Spinal cord (tissue), 9 donors: ENCODE measurements at regions not wholly inside any gene's neighbourhood (a gene's known extent, or its start where the extent isn't known, plus 50 kb on each side); places are given as distances from the start of the nearest gene placed in this dataset.
A peak's percentile ranks its signal among the peaks of the same experiment; 100 is the strongest.

ENCODE experiments used
- DNase-seq, 6 donors: peaks; one replicate each; pipeline versions ENCODE4 v3.0.0 to v3.0.0-alpha.2; 2013 to 2015; ENCODE audit warnings: low spot score in 6 of 6, low read depth in 4 of 6
- H3K27ac ChIP-seq: one replicate; pipeline ENCODE4 v1.5.1; 2013; ENCODE audit warnings: low read depth, low read length, control low read depth
- H3K27me3 ChIP-seq: one replicate; pipeline ENCODE4 v1.6.1; 2013; ENCODE audit warnings: low read length; ENCODE audit not compliant: control insufficient read depth, insufficient read depth
- H3K36me3 ChIP-seq: one replicate; pipeline ENCODE4 v1.6.1; 2013; ENCODE audit warnings: low read length; ENCODE audit not compliant: control insufficient read depth, insufficient read depth
- H3K4me1 ChIP-seq: one replicate; pipeline ENCODE4 v1.6.1; 2013; ENCODE audit warnings: low read length; ENCODE audit not compliant: control insufficient read depth, insufficient read depth
- H3K4me3 ChIP-seq: one replicate; pipeline ENCODE4 v1.5.1; 2013; ENCODE audit warnings: low read depth, low read length, control low read depth
- H3K9me3 ChIP-seq: one replicate; pipeline ENCODE4 v1.6.1; 2013; ENCODE audit warnings: low read length; ENCODE audit not compliant: control insufficient read depth, insufficient read depth
- WGBS: methylation state at CpG from one replicate; pipeline ENCODE4 v1.1.5; 2013; ENCODE audit warnings: missing lambda C conversion rate; ENCODE audit not compliant: insufficient coverage; 5-methylcytosine and 5-hydroxymethylcytosine counted together
- donor health status: healthy.

GRCh38 chr11:130550150-130550549 lies 101.7 kb downstream of the ADAMTS15 start:
- H3K4me3 ChIP-seq: no peak overlapping the region
- 88% methylated on average over 1 of the region's 3 CpGs for WGBS
- no peaks in the 10 kb centered on the region for H3K9me3 ChIP-seq

GRCh38 chr11:130550984-130551383 lies 102.5 kb downstream of the ADAMTS15 start:
- Histone ChIP-seq H3K9me3 (no peaks in the 10 kb centered on the region), H3K27ac (peak overlapping the region; percentile 47), H3K4me3 (no peak overlapping the region), H3K4me1 (peaks cover 4% of the 10 kb centered on the region), H3K36me3 (no peaks in the 10 kb centered on the region), H3K27me3 (no peaks in the 10 kb centered on the region)
- no peak for DNase-seq
- 46% methylated on average over 2 of the region's 4 CpGs for WGBS

More at GRCh38 chr11:130550150-130550549, 101.7 kb downstream of the ADAMTS15 start:
- no peak for DNase-seq
- peaks cover 4% of the 10 kb centered on the region for H3K4me1 ChIP-seq
- no peaks in the 10 kb centered on the region for H3K27me3 ChIP-seq
- no peak overlapping the region for H3K27ac ChIP-seq
- H3K36me3 ChIP-seq: no peaks in the 10 kb centered on the region

GRCh38 chr11:130551388-130551787 lies 102.9 kb downstream of the ADAMTS15 start:
- 78% methylated on average over 3 of the region's 5 CpGs for WGBS
- Histone ChIP-seq H3K27me3 (no peaks in the 10 kb centered on the region), H3K36me3 (no peaks in the 10 kb centered on the region), H3K27ac (peak overlapping the region; percentile 47), H3K4me1 (peaks cover 4% of the 10 kb centered on the region), H3K9me3 (no peaks in the 10 kb centered on the region), H3K4me3 (no peak overlapping the region)
- DNase-seq: peak in 1 of 6 donors; percentile 15

- Histone ChIP-seq H3K27me3 (no peaks in the 10 kb centered on the region), H3K36me3 (no peaks in the 10 kb centered on the region), H3K4me1 (peaks cover 4% of the 10 kb centered on the region), H3K4me3 (no peak overlapping the region), H3K27ac (no peak overlapping the region), H3K9me3 (no peaks in the 10 kb centered on the region)
- no peak for DNase-seq
- WGBS: no CpG with 5 or more reads among the region's 1 CpG
Measured at GRCh38 chr11:130553306-130553705, 104.9 kb downstream of the ADAMTS15 start.

- Histone ChIP-seq H3K4me1 (peaks cover 4% of the 10 kb centered on the region), H3K4me3 (no peak overlapping the region), H3K27ac (no peak overlapping the region), H3K36me3 (no peaks in the 10 kb centered on the region), H3K9me3 (no peaks in the 10 kb centered on the region), H3K27me3 (no peaks in the 10 kb centered on the region)
- 90% methylated on average over 7 of the region's 8 CpGs for WGBS
- peak in 1 of 6 donors; percentile 6 for DNase-seq
Measured at GRCh38 chr11:130554241-130555055, 106.0 kb downstream of the ADAMTS15 start.

GRCh38 chr11:130555251-130555841 lies 106.9 kb downstream of the ADAMTS15 start:
- Histone ChIP-seq H3K4me1 (peaks cover 4% of the 10 kb centered on the region), H3K27ac (no peak overlapping the region), H3K9me3 (no peaks in the 10 kb centered on the region), H3K36me3 (no peaks in the 10 kb centered on the region), H3K27me3 (no peaks in the 10 kb centered on the region), H3K4me3 (no peak overlapping the region)
- 96% methylated on average over 3 of the region's 6 CpGs for WGBS
- DNase-seq: no peak

- WGBS: 81% methylated on average over 13 of the region's 14 CpGs
Measured at GRCh38 chr11:130560000-130560780, 111.7 kb downstream of the ADAMTS15 start.

GRCh38 chr11:130560781-130561109 lies 112.3 kb downstream of the ADAMTS15 start:
- WGBS: 56% methylated on average over 1 of the region's 1 CpG
- H3K27ac ChIP-seq: no peak overlapping the region
- H3K27me3 ChIP-seq: no peaks in the 10 kb centered on the region
- no peaks in the 10 kb centered on the region for H3K36me3 ChIP-seq
- no peaks in the 10 kb centered on the region for H3K9me3 ChIP-seq
- no peaks in the 10 kb centered on the region for H3K4me1 ChIP-seq
- no peak for DNase-seq
- no peak overlapping the region for H3K4me3 ChIP-seq

More at GRCh38 chr11:130560000-130560780, 111.7 kb downstream of the ADAMTS15 start:
- H3K4me3 ChIP-seq: no peak overlapping the region
- H3K9me3 ChIP-seq: no peaks in the 10 kb centered on the region
- no peak overlapping the region for H3K27ac ChIP-seq
- no peaks in the 10 kb centered on the region for H3K36me3 ChIP-seq
- H3K27me3 ChIP-seq: no peaks in the 10 kb centered on the region
- no peak for DNase-seq
- H3K4me1 ChIP-seq: no peaks in the 10 kb centered on the region

- Histone ChIP-seq H3K4me1 (no peaks in the 10 kb centered on the region), H3K27me3 (no peaks in the 10 kb centered on the region), H3K9me3 (no peaks in the 10 kb centered on the region), H3K36me3 (no peaks in the 10 kb centered on the region), H3K27ac (no peak overlapping the region), H3K4me3 (no peak overlapping the region)
- DNase-seq: no peak
- WGBS: 83% methylated on average over 10 of the region's 12 CpGs
Measured at GRCh38 chr11:130561441-130561881, 113.0 kb downstream of the ADAMTS15 start.
